GM12878 (cell line): ENCODE measurements at regions not wholly inside any gene's neighbourhood (a gene's known extent, or its start where the extent isn't known, plus 50 kb on each side); places are given as distances from the start of the nearest gene placed in this dataset.

Experiments
- ATAC-seq: fragments of 200-7000 bp; cut with Tn5 transposase; 3 replicates; pipeline ENCODE4 v1.9.1; 2020; ENCODE audit warnings: mild to moderate bottlenecking, moderate library complexity
- BruUV-seq: library from RNA; stranded (reverse); fragments of 400-500 nt; replicated peaks from 2 replicates; lab custom pipeline; 2021; lab: Mats Ljungman, UMichigan
- CTCF ChIA-PET: fragments of 300-600 bp; sonication (Branson Sonifier 250); formaldehyde crosslinking; extraction: SDS; loops from one replicate; lab custom pipeline; 2021; ENCODE audit warnings: inconsistent platforms; lab: Yijun Ruan, JAX
- POLR2A ChIA-PET: fragments of 350-600 bp; formaldehyde crosslinking; extraction: SDS; loops from one replicate; lab custom pipeline; 2021; ENCODE audit warnings: inconsistent platforms; lab: Charles Lee
- RAD21 ChIA-PET: fragments of 300-600 bp; sonication (Branson Sonifier 250); formaldehyde crosslinking; loops from one replicate; lab custom pipeline; 2023; ENCODE audit warnings: antibody characterized with exemption; ENCODE audit not compliant: unreplicated experiment; lab: Charles Lee
- SMC1A ChIA-PET: fragments of 300-600 bp; sonication (Branson Sonifier 250); formaldehyde crosslinking; loops from one replicate; lab custom pipeline; 2023; ENCODE audit not compliant: unreplicated experiment, uncharacterized antibody; lab: Charles Lee
- DNase-seq: peaks from one replicate; pipeline ENCODE4 v3.0.0-alpha.2; 2011; ENCODE audit warnings: low read depth, low spot score
- FAIRE-seq: peaks from 3 replicates; lab custom pipeline; 2011; peaks lifted over from hg19 to GRCh38; lab: Jason Lieb, UNC
- H2AFZ ChIP-seq: 2 replicates; pipeline ENCODE4 v1.6.0; 2011; ENCODE audit warnings: low read depth, low read length, control low read depth; ENCODE audit not compliant: control insufficient read depth
- H3K27ac ChIP-seq: 2 replicates; pipeline ENCODE4 v1.5.1; 2011; ENCODE audit warnings: control low read depth; ENCODE audit not compliant: control insufficient read depth, insufficient read depth
- H3K27me3 ChIP-seq, 2 experiments: replicated peaks in 1 of 2; 2 replicates each; pipeline versions ENCODE4 v1.6.0 to v1.6.1; 2011; ENCODE audit warnings: low read length in 1 of 2; ENCODE audit not compliant: control insufficient read depth in 2 of 2, insufficient read depth in 2 of 2
- H3K36me3 ChIP-seq, 2 experiments: 2 replicates each; pipeline ENCODE4 v1.5.1; 2011; ENCODE audit warnings: low read length in 1 of 2; ENCODE audit not compliant: control insufficient read depth in 2 of 2, insufficient read depth in 2 of 2
- H3K4me1 ChIP-seq: 2 replicates; pipeline ENCODE4 v1.6.1; 2011; ENCODE audit warnings: mild to moderate bottlenecking, low read length, moderate library complexity, mixed read lengths; ENCODE audit not compliant: control insufficient read depth, insufficient read depth
- H3K4me2 ChIP-seq: 2 replicates; pipeline ENCODE4 v1.6.0; 2011; ENCODE audit warnings: control low read depth; ENCODE audit not compliant: control insufficient read depth, insufficient read depth
- H3K4me3 ChIP-seq: fragments of 200-600 bp; sonication (generic); 2 replicates; pipeline ENCODE4 v1.5.1; 2016
- H3K79me2 ChIP-seq: 2 replicates; pipeline ENCODE4 v1.6.0; 2011; ENCODE audit warnings: low read length; ENCODE audit not compliant: control insufficient read depth, insufficient read depth
- H3K9ac ChIP-seq: 2 replicates; pipeline ENCODE4 v1.8.0; 2011; ENCODE audit warnings: low read length, control low read depth, mixed read lengths; ENCODE audit not compliant: control insufficient read depth, insufficient read depth
- H3K9me3 ChIP-seq: replicated peaks from 3 replicates; pipeline ENCODE4 v1.5.1; 2011; ENCODE audit warnings: mild to moderate bottlenecking, low read length; ENCODE audit not compliant: control insufficient read depth, insufficient read depth
- H4K20me1 ChIP-seq: 2 replicates; pipeline ENCODE4 v1.6.0; 2011; ENCODE audit not compliant: control insufficient read depth, insufficient read depth
- BCL11A ChIP-seq: IDR thresholded peaks from 2 replicates; pipeline ENCODE4 v1.6.1; 2011; ENCODE audit warnings: low read depth, low read length
- MTA2 ChIP-seq: fragments of 450-650 bp; IDR thresholded peaks from 2 replicates; pipeline ENCODE4 v1.6.1; 2016; ENCODE audit warnings: low read depth, mild to moderate bottlenecking, moderate library complexity
- YBX1 ChIP-seq: fragments of 450-650 bp; IDR thresholded peaks from 2 replicates; pipeline ENCODE4 v1.6.1; 2016; ENCODE audit warnings: antibody characterized with exemption
- ZNF384 ChIP-seq: IDR thresholded peaks from 2 replicates; pipeline ENCODE4 v1.6.1; 2012; ENCODE audit warnings: low read depth, mild to moderate bottlenecking, low read length, improper control_type of control experiment, borderline replicate concordance
- WGBS: methylation state at CpG from one replicate; pipeline ENCODE4 v1.1.6; 2016; ENCODE audit warnings: low lambda C conversion rate; ENCODE audit not compliant: insufficient replicate concordance, insufficient coverage; ENCODE audit errors: missing lambda C conversion rate; 5-methylcytosine and 5-hydroxymethylcytosine counted together
- in situ Hi-C: fragments of 300-500 bp; cut with MboI; formaldehyde crosslinking; loops from 9 replicates; pipeline ENCODE4 v1.14.3; 2018; ENCODE audit warnings: mixed read lengths
- intact Hi-C: fragments of 100-400 bp; cut with micrococcal nuclease; formaldehyde crosslinking; loops from one replicate; pipeline ENCODE4 v1.14.2; 2022; ENCODE audit not compliant: unreplicated experiment

DNA sequence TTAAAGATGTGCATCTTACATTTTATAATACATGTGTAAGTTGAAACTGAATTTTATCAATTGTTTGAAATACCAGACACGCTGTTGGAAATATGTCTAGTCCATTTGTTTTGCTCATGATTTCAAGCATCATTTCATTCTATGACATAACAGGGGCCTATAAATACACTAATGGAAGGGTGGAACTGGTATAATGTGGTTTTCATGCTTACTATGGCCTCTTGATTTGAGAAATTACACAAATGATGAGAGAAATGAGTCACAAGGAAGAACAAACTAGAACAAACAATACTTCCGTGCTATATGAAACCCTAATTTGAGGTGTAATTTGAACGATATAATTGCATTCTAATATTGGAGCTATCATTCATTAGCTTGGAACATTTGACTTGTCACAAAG lies 663.4 kb downstream of the SLC16A7 start:
- H3K27me3 ChIP-seq: no peaks in the 10 kb centered on the region
- ATAC-seq (no peak), FAIRE-seq (no peak), DNase-seq (no peak)
- no peaks in the 10 kb centered on the region for H3K36me3 ChIP-seq
- no peaks in the 10 kb centered on the region for H3K79me2 ChIP-seq
- H3K4me2 ChIP-seq: no peak overlapping the region
- 0 out of 2 replicates have a peak, but pooled peaks have one; percentile 35 for TF ChIP-seq MTA2
- TF ChIP-seq ZNF384: no peak
- no peak overlapping the region for H3K9ac ChIP-seq
- CTCF ChIA-PET: interaction anchor here (0.7 kb wide), 1 partner anchor 37 kb away, joined by 3 read pairs; no protein-coding TSS in a partner anchor
- H2AFZ ChIP-seq: no peak overlapping the region
- no peaks in the 10 kb centered on the region for H3K4me1 ChIP-seq
- H3K9me3 ChIP-seq: no peaks in the 10 kb centered on the region
- POLR2A ChIA-PET: no interaction called here
- no peak overlapping the region for H3K27ac ChIP-seq
- H3K4me3 ChIP-seq: no peak overlapping the region
- whole genome bisulfite sequencing: 19% methylated on average over 3 of the region's 3 CpGs
- in situ Hi-C loops (no loop called here), intact Hi-C loops (no loop called here)
- RAD21 ChIA-PET: no interaction called here
- H4K20me1 ChIP-seq: no peaks in the 10 kb centered on the region
- SMC1A ChIA-PET: no interaction called here
- no TSS peak for BruUV-seq

DNA sequence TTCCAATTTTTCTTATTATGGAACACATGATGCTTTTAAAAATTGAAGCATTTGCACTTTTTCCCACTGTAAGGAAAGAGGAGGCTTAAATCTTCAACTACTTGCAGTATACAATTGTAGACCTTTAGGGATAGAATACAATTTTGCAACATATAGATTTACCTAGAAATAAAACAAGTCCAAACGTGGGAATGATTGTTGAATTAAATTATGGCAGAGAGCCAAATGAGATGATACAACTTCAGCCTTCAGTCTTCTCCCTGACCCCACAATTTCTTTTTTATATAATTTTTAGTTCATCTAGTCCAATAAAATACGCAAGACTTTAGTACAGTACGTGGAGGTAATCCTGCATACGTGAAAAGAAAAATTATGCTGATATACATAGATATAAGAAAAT lies 666.5 kb downstream of the SLC16A7 start:
- Histone ChIP-seq H2AFZ (no peak overlapping the region), H3K4me2 (no peak overlapping the region), H3K27me3 (no peaks in the 10 kb centered on the region), H3K36me3 (no peaks in the 10 kb centered on the region), H3K9me3 (no peaks in the 10 kb centered on the region), H3K79me2 (no peaks in the 10 kb centered on the region), H3K4me3 (no peak overlapping the region), H4K20me1 (no peaks in the 10 kb centered on the region), H3K4me1 (no peaks in the 10 kb centered on the region), H3K27ac (no peak overlapping the region), H3K9ac (no peak overlapping the region)
- ChIA-PET CTCF (no interaction called here), RAD21 (no interaction called here), SMC1A (no interaction called here), POLR2A (no interaction called here)
- 4% methylated on average over 4 of the region's 4 CpGs for WGBS
- FAIRE-seq: no peak
- no peak for ATAC-seq
- in situ Hi-C loops (no loop called here), intact Hi-C loops (no loop called here)
- TF ChIP-seq YBX1 (no peak), BCL11A (no peak)
- BruUV-seq: no TSS peak
- DNase-seq: no peak
